DMS53 (cell line): ENCODE measurements at regions not wholly inside any gene's neighbourhood (a gene's known extent, or its start where the extent isn't known, plus 50 kb on each side); places are given as distances from the start of the nearest gene placed in this dataset.

Experiments
- DNase-seq: peaks from one replicate; lab custom pipeline; 2025; lab: John Stamatoyannopoulos, UW

DNA sequence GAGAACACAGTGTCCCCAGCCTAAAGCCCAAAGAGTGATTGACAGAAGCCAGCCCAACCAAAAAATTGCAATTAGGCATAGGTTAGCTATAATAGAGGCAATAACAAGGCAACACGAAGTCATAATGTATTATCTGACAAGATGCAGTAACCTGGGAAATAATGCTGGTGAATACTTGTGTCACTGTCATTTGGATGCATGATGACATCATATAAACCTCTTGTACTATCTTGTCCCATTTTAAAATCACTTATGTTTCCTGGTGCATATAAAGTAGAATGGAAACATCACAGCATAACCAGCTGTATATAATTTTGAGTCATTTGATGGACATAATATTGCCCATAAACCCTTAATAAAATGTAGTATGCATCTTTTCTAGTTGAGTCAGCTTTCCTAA lies 1138.3 kb upstream of the LRRTM3 start:
- DNase-seq: no peak

DNA sequence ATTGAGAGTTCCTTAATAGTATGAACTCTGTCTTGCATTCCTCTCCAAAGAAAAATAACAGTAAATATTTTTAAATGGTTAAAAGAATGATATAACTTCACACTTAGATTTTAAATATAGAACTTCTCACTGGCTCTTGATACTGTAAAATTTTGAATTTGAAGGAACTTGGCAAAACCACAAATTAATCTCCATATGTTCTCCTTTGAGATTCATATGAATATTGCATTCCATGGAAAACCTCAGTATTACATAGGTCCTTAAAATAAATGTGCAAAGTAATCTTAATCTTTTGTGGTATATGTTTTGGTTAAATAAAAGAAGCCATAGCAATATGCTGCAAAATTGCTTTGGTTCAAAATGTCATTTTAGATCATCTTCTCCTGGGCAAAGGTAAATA lies 1137.6 kb upstream of the LRRTM3 start:
- no peak for DNase-seq

DNA sequence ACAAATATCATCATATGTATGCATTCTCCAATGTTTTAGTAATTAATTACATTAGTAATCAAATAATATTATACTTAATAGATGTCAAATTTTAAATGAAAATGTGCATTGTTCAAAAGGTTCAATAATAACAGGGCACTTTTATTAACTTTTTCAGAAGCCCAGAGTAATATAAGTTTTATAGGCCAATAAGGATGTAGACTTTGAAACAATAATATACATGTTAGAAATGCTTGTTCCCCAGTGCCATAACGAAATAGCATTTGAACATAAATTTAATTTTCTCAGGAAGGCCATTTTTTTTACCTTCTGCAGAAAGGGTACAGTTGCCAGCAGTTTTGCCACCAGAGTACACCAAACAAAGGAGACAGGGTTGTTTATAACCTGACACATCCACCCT lies 1133.9 kb upstream of the LRRTM3 start:
- DNase-seq: no peak

DNA sequence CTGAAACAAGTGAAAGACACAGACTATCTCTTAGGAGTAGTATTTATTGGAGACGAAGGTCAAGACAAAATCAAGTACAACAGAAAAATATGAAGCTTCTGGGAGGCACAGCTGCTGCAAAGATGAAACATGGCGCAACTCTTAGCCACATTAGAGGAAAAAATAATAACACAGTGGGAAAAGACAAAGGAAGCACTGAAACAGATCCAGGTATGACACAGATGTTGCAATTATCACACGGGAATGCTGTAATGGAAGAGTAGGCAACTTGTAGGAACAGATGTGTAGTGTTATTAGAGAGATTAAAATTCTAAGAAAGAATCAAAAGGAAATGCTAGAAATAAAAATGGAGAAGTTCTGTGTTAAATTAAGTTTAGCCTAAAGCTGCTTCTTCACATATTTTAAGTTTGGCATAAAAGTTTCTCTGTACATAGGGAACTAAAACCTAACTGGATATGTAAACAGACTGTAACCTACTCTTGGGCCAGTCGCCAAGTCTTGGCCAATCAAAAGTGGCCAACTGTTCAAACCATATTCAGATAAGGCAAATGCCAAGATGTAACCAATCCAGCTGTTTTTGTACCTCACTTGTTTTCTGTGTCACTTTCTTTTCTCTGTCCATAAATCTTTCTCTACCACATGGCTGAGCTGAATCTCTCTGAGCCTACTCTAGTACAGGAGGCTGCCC lies 1132.0 kb upstream of the LRRTM3 start:
- DNase-seq: no peak

DNA sequence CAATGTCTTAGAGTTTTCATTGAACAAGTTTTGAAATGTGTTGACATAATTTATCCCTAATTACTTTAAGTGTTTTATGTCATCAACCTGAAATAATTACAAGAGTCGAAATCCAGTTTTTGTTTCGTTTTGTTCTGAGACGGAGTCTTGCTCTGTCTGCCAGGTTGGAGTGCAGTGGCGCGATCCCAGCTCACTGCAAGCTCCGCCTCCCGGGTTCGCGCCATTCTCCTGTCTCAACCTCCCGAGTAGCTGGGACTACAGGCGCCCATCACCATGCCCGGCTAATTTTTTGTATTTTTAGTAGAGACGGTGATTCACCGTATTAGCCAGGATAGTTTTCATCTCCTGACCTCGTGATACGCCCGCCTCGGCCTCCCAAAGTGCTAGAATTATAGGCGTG lies 1131.0 kb upstream of the LRRTM3 start:
- DNase-seq: peak; percentile 78

DNA sequence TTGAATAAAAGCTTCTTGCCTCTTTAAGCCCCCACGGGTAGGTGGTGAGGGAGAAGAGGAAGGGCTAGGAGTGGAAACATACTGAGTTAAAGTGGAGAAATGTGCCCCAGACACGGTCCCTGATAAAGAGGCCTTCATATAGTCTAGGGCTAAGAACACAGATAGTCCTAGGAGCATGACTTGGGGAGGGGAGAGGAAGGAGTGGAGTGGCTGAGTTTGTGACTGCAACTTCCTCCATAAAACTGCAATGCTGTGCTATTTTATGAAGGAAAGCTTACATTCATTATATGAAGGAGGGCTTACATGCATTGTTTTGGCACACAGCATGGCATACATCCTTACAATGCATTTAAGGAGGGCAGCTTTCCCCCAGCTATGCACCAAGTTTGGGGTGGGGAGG lies 1129.4 kb upstream of the LRRTM3 start:
- no peak for DNase-seq

DNA sequence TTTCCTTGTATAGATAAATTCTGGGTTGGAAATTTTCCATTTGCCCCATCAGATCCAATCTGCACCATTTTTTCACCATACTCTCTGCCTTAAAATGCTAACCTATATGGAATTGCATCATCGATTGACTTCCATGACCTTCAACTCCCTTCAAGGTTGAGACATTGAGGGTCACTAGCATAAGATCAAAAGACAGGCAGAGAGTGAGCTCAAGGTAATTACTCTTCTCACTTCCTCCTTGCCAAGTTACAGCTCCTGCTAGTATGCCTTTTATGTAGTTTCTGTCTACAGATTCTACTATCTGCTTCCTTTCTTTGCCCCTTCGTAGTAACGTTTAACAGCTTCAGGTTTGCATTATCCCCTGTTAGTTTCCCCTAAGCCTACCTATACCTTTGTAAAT lies 1127.7 kb upstream of the LRRTM3 start:
- no peak for DNase-seq

DNA sequence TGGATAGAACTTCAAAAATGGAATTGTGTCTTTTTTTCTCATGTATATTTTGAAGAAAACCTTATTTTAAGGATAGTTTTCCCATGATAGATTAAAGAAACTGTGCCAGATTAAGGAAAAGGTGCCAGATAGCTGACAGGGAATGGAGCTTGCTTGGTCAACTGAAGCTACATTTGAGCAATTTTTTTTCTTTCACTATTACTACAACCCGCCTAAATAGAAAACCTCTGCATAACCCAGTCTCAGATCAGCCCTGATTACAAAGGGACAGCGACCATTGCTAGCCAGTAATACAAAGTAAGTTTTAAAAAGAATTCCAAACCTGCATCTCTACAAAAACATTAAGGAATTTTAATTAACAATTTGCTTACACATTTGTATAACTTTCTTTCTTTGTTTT lies 1123.4 kb upstream of the LRRTM3 start:
- no peak for DNase-seq

DNA sequence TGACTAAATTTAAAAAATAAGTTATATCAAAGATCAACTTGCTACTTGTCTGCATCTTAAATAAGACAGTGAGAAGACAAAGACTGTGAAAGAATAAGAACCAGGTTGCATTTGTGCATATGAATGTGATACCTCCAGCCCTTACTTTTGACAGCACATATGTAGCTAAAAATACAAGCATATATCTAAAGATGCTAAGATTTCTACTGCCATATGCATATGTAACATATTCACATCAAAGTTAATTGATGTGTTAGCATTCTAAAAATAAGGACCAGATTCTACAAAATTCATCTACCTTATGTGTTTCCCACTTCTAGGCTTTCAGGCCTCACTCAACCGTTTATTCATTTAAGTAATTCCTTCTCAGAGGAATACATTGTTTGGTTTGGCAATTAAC lies 1120.3 kb upstream of the LRRTM3 start:
- no peak for DNase-seq

DNA sequence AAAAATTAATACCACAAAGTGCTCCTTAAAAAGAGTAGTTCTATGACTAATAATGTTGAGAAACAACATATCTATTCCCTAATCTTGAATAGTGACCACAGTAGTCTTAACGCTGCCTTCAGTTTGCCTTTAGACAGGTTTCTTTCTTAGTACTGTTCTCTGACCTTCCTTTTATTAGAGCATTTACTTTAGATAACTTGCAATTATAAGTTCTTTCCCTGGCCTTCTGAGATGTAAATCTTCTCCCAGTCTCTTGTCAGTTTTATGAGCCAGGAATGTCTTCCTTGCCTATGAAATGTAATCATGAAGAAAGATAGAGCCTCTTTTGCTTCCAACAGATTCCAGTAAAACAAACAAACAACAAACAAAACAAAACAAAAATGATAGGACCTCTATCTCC lies 1119.8 kb upstream of the LRRTM3 start:
- DNase-seq: no peak

DNA sequence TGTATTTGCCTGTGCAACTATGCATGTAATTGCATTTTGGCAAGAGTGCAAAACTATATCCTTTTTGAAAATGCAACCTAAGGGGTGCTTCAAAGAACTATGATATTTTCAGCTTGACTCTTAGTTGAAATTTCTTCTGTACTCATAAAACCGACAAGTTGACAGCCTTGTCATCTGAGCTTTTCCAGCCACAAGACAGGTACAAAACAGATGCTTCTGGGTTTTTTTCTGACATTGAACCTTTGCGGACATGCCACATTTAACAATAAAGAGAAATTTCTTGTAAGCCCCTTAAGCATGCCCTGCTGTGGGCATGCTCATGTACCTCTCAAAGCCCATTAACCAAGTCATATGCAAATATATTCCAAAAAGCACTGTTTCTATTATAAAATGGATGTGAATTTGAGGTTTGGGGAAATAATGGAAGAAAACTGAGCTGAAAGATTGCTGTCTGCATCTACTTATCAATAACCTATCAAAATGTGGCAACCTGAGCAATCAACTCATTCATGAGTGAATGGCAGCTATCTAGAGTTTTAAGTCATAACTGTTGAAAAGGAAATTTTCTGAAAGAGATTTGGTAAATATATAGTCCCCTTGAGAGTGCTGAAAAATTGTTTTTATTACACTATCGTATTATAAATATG lies 1117.0 kb upstream of the LRRTM3 start:
- DNase-seq: no peak

DNA sequence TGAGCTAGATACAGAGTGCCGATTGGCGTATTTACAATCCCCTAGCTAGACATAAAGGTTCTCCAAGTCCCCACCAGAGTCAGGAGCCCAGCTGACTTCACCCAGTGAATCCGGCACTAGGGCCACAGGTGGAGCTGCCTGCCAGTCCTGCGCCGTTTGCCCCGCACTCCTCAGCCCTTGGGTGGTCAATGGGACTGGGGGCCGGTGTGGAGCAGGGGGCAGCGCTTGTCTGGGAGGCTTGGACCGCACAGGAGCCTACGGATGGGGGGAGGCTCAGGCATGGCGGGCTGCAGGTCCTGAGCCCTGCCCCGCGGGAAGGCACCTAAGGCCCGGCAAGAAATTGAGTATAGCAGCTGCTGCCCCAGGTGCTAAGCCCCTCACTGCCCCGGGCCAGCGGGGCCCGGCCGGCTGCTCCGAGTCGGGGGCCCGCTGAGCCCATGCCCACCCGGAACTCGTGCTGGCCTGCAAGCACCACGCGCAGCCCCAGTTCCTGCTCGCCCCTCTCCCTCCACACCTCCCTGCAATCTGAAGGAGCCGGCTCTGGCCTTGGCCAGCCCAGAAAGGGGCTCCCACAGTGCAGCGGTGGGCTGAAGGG lies 1113.8 kb upstream of the LRRTM3 start:
- DNase-seq: no peak

DNA sequence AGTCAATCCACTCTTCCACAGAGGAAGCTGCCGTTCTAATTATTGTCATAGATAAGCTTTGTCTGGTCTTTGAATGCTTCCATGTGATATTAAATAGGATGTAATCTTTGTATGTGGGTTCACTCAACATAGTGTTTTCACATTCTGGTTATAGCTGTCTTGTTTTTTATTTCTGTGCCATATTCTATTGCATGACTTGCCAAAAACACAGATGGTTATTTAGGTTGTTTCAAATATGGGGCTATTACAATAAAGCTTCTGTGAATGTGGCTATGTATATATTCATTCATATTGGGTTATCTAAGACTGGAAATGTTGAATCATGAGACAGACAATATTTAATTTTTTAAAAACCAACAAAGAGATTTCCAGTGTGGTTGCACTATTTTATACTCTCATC lies 1109.3 kb upstream of the LRRTM3 start:
- DNase-seq: no peak

DNA sequence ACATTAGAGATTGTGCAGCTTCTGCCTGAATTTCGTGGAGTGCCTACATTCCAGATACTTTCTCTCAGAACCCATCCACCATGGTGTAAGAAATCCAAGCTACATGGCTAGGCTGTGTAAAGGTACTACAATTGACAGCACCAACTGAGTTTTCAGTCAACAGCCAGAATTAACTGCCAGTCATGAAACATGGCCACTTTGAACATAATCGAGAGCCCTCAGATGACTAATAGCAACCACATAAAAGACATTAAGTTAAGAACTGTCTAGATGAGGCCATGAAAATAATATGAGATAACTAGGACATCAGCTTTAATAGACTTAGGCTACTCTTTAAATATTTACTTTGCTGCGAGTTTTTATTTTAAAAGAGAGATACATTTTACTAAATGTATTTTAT lies 1106.8 kb upstream of the LRRTM3 start:
- DNase-seq: peak; percentile 57

DNA sequence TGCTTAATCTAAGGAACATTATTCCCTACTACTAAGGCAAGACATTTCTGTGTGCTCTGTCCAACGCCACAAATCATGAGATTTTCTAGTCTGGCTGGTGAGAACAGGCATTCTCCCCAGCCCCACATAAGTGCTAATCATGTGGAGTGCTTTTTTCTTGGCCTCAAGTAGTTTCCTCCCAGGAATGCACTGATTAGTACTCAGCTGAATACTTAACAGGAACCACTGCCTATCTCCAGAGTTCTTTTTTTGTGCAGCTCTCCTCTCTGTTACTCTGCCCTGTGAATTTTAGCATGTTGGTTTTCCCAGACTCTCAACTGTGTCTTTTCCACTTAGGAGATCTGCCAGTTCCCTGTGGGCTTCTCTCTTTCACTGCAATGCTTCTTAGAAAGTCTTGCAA lies 1098.5 kb upstream of the LRRTM3 start:
- peak; percentile 4 for DNase-seq

DNA sequence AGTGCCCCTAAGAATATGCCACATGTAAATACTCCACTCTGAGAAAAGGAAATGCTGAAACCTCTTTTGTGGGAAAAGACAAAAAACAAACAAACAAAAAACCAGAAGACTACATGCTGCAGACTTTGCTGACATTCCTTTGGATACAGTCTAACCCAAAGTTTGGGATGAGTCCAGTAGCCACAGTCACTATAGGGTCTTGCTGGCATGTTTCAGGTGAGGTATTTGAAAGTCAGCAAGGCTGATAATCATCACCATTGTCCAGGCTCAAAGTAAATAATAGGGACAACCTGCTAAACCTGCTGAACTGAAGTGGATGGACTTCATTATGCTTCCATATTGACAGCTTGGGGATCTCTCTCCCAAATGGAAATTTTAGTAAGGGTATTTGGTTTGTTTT lies 1087.0 kb upstream of the LRRTM3 start:
- DNase-seq: peak; percentile 78

DNA sequence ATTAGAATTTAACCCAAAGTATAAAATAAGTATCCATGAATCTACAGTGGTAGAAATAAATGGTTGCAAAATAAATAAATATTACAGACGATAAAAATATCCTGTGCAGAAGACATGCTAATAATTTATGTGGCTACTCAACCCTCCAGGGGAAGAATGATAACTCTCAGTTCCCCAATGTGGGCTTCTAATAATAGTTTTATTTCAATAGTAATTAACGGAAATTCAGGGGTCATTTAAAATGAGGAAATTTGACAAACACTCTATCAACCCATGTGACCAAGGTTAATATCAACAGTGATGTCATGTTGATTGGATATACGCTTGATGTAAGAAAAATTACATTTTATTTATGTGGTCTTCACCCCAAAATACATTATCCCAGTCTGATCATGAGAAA lies 1082.6 kb upstream of the LRRTM3 start:
- DNase-seq: no peak

DNA sequence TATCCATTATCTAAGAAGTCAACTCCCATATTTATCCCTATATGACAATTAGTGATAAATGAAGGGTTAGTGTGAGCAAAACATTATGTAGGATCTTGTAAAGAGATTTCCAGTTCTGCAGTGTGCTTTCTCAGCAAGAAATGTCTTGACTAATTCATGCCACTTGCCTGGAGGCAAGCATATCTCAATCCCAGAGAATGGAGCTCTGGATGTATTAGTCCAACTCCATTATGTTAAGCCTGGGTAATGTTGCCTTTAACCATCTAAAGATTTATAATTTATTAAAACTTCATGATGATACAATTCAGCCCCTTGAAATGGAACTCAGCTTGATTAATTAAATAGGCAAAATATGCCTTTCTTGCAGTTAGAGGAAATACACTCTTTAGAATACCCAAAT lies 1079.9 kb upstream of the LRRTM3 start:
- DNase-seq: no peak

DNA sequence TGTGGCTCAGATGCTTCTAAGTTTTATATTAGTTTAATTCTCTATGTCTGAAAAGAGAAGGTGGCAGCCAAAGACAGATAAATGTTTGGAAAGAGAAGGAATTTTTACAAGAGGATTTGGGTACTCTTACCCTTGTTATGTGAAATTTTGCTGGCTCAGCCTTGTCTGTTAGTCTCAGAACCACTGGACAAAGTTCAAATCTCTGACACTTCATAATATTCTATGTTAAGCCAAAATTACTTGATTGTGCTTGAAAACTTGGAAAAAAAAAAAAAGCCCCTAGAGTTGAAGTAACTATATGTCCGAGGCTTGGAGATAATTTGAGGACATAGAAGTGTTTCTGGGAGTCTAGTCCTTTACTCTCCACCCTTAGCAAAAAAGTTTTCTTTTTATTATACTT lies 1079.3 kb upstream of the LRRTM3 start:
- DNase-seq: no peak

DNA sequence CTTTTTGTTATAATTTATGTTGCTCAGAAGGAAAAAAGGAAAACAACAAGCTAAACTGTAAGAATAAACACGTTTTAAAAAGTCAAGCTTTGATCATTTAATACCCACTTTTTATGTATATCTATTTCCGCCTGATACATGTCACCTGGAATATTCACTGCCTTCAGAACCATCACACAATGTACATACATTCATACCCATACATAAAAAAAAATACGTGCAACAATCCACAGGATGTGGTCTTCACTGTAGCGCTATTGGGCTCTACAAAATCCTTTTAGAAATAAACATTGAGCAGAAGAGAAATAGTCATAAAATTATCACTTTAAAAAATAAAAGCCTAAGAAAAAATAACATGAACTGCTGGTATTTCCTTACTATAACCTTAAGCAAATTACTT lies 1078.9 kb upstream of the LRRTM3 start:
- no peak for DNase-seq

DNA sequence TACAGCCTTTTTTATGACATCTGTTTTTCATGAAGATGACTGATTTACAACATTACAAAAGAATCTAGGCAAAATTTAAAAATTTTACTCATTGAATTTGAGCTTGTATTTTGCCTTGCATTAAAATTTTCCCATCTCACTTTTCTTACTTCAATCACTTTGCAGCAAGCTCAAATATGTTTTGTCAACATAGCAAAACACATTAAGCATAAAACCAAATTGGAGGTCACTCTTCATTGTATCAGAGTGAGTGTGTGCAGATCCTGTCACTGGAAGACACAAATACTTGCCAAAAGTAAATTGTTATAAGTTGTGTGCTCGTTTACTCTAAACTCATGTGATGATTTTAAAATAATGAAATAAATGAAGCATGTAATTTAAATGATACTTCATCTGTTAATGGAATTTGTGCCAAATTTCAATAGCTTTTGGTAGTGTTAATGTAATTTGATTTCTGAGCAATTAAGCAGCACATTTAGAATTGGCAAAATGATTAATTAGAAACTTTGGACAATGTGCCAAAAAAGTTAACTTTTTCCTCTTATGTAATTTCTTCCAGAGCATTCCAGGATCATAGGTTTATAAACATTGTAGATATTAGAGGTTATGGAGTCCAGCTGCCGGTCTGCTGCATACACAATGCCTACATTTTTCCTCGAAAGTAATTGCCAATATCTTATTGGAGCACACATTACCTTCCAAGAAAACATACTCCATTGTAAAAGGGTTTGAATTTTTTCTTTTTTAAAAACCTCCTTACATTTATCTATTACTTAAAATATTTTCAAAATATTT lies 1078.2 kb upstream of the LRRTM3 start:
- DNase-seq: no peak

DNA sequence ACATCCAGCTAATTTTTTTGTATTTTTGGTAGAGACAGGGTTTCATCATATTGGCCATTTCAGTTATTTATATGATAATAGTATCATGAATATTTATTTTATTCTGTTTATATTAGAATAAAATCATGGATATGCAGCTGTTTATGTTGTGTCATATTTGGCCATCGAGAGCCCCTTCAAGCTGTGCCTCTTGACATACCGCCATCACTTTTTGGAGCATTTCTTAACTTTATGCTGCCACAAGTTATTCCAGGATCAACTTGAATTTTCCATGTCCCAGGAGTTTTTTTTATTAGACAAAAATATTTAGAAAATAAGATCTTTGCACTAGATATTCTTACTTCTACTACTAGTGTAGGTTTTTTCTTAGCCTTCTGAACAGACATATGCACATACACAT lies 1067.0 kb upstream of the LRRTM3 start:
- DNase-seq: no peak

DNA sequence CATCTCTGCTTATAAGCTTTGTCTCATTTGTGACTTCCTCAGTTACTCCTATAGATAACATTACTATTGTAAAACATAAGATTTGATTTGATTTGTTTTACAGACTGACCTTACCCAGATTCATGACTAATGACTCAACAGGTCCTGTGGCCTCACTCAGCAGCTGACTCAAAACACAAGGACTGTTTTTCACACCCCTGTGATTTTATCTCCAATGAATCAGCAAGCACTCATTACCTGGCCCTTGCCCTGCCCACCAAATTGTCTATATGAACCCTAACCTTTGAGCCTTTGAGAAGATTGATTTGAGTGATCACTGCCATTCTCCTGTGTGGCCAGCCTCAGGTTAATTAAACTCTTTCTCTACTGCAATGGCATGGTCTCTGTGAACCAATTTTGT lies 1064.6 kb upstream of the LRRTM3 start:
- peak; percentile 36 for DNase-seq
